NT2/D1 (cell line): ENCODE measurements at regions not wholly inside any gene's neighbourhood (a gene's known extent, or its start where the extent isn't known, plus 50 kb on each side); places are given as distances from the start of the nearest gene placed in this dataset.

Experiments
- YY1 ChIP-seq: IDR thresholded peaks from 2 replicates; pipeline ENCODE4 v1.6.1; 2011; ENCODE audit not compliant: insufficient read length, insufficient read depth
- ZNF274 ChIP-seq: IDR thresholded peaks from 2 replicates; pipeline ENCODE4 v1.6.1; 2011; ENCODE audit warnings: mild to moderate bottlenecking, low read depth, low read length

- TF ChIP-seq YY1 (no peak), ZNF274 (no peak)
Measured at GRCh38 chr14:61959348-61959747, 197.1 kb downstream of the SNAPC1 start.
